ENCODE measurements at regions not wholly inside any gene's neighbourhood (a gene's known extent, or its start where the extent isn't known, plus 50 kb on each side); places are given as distances from the start of the nearest gene placed in this dataset.

DNA sequence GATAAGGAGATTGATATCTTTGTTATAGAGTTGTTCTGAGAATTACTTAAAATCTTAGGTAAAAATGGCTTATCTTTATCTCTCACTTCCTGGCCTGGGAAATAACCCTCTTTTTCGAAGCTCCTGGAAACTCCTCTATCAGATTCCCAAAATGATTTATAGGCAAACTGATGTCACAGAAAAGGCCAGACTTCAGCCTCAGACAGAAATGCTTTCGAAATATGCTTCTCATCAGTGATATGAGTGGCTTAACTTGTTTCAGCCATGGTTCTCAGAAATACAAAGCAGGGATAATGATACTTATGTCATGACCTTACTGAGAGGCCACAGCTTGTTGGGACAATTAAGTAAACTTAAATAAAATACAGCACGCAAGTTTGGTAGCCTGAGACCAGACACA is 85.3 kb upstream of the HS3ST1 start:
- no peak overlapping the region for H3K27ac Mint-ChIP-seq (ENCODE audit: unreplicated experiment)
- TF ChIP-seq, protein P1, sequence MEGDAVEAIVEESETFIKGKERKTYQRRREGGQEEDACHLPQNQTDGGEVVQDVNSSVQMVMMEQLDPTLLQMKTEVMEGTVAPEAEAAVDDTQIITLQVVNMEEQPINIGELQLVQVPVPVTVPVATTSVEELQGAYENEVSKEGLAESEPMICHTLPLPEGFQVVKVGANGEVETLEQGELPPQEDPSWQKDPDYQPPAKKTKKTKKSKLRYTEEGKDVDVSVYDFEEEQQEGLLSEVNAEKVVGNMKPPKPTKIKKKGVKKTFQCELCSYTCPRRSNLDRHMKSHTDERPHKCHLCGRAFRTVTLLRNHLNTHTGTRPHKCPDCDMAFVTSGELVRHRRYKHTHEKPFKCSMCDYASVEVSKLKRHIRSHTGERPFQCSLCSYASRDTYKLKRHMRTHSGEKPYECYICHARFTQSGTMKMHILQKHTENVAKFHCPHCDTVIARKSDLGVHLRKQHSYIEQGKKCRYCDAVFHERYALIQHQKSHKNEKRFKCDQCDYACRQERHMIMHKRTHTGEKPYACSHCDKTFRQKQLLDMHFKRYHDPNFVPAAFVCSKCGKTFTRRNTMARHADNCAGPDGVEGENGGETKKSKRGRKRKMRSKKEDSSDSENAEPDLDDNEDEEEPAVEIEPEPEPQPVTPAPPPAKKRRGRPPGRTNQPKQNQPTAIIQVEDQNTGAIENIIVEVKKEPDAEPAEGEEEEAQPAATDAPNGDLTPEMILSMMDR (conservative IDR thresholded peaks at IDR 0.05) = no peak
- no peak overlapping the region for H3K4me3 Mint-ChIP-seq
- no peaks in the 10 kb centered on the region for H3K36me3 Mint-ChIP-seq (ENCODE audit: low read depth)
- peaks cover 8% of the 10 kb centered on the region for H3K4me1 Mint-ChIP-seq
- no peaks in the 10 kb centered on the region for H3K27me3 Mint-ChIP-seq (ENCODE audit: low read depth)
- no peak for DNase-seq (ENCODE audit: low read depth, low spot score)
- no peaks in the 10 kb centered on the region for H3K9me3 Mint-ChIP-seq

DNA sequence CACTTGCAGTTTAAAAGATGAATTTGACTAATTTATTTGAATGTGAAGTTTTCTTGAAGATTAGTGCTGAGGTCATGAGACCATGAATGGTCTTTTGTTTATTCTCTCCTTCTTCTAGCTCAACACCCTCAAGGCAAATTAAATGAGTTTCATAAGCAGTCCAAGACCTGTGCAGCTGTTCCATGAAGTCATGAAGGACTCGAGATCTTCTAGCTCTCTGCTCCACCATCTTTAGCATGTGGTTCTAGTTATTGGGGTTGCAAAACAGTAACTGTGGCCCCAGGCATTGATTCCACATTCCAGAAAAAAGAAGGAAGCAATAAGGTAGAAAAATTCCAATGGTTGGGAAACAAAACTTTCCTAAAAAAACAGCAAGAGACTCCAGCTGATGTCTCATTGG is 84.2 kb upstream of the HS3ST1 start:
- no peak for DNase-seq (ENCODE audit: low read depth, low spot score)
- Mint-ChIP-seq H3K36me3 (ENCODE audit: low read depth) (no peaks in the 10 kb centered on the region), H3K4me1 (peaks cover 8% of the 10 kb centered on the region), H3K27ac (ENCODE audit: unreplicated experiment) (no peak overlapping the region), H3K4me3 (no peak overlapping the region), H3K9me3 (peaks cover 3% of the 10 kb centered on the region), H3K27me3 (ENCODE audit: low read depth) (no peaks in the 10 kb centered on the region)
- TF ChIP-seq, protein P1 (conservative IDR thresholded peaks at IDR 0.05) = no peak

DNA sequence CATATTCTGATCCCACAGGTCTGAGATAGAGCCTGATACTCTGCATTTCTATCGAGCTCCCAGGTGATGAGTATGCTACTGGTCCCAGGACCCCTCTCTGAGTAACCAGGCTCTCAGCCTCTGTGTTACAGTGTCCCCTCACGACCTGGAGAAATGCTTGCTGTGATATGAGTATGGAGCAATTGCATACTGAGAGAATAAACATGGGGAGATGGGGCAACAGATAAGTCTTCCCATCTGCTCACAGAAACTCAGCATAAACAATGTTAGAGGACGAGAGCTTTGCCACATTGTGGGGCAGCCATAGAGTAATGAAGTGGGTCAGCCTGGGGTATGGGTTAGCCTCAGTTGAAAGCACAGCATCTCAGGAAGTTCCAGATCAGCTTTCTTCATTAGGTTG is 82.6 kb upstream of the HS3ST1 start:
- TF ChIP-seq, protein P1 (conservative IDR thresholded peaks at IDR 0.05) = no peak
- Mint-ChIP-seq H3K4me1 (peaks cover 8% of the 10 kb centered on the region), H3K27me3 (ENCODE audit: low read depth) (no peaks in the 10 kb centered on the region), H3K9me3 (peaks cover 3% of the 10 kb centered on the region), H3K27ac (ENCODE audit: unreplicated experiment) (no peak overlapping the region), H3K36me3 (ENCODE audit: low read depth) (no peaks in the 10 kb centered on the region), H3K4me3 (no peak overlapping the region)
- no peak for DNase-seq (ENCODE audit: low read depth, low spot score)

DNA sequence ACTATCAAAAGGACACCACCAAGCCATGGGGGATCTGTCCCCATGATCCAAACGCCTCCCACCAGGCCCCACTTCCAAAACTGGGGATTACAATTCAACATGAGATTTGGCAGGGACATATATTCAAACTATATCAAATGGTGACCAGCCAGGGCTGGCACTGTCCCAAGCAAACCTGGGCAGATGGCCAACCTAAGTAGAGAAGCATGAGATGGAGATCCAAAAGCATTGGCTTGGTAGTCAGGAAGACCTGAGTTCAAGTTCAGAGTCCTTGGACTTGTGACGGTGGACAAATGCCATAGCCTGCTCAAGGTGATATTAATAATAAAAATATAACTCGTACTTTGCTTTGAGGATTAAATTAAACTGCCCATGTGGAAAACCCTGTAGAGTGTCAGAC is 79.2 kb upstream of the HS3ST1 start:
- Mint-ChIP-seq H3K9me3 (peaks cover 3% of the 10 kb centered on the region), H3K4me3 (no peak overlapping the region), H3K4me1 (peaks cover 9% of the 10 kb centered on the region), H3K36me3 (ENCODE audit: low read depth) (no peaks in the 10 kb centered on the region), H3K27ac (ENCODE audit: unreplicated experiment) (no peak overlapping the region), H3K27me3 (ENCODE audit: low read depth) (no peaks in the 10 kb centered on the region)
- TF ChIP-seq, protein P1 (conservative IDR thresholded peaks at IDR 0.05) = no peak
- no peak for DNase-seq (ENCODE audit: low read depth, low spot score)

DNA sequence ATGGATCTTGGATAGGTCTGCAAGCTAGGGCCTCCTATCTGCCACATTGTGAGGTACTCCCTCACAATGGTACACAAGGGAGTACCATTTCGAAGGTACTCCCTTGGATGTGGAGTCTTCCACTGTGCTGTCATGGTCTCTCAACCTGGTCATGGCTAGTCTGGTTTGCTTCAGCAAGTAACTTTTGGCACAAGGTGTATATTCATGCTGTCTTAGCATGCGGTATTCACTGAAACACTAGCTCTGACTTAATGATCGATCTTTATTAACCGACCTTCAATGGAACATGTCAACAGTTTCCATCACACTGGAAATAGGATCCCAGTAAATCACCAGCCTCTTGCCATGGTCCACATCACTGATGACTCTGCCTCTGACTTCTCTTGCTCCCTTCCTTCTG is 77.5 kb upstream of the HS3ST1 start:
- H3K4me1 Mint-ChIP-seq = peaks cover 12% of the 10 kb centered on the region
- H3K27me3 Mint-ChIP-seq (ENCODE audit: low read depth) = no peaks in the 10 kb centered on the region
- no peak overlapping the region for H3K4me3 Mint-ChIP-seq
- no peaks in the 10 kb centered on the region for H3K36me3 Mint-ChIP-seq (ENCODE audit: low read depth)
- no peak for DNase-seq (ENCODE audit: low read depth, low spot score)
- peaks cover 3% of the 10 kb centered on the region for H3K9me3 Mint-ChIP-seq
- TF ChIP-seq, protein P1 (conservative IDR thresholded peaks at IDR 0.05) = no peak
- H3K27ac Mint-ChIP-seq (ENCODE audit: unreplicated experiment) = no peak overlapping the region

All from neural crest cell (in vitro differentiated cells).